ENCODE measurements at regions not wholly inside any gene's neighbourhood (a gene's known extent, or its start where the extent isn't known, plus 50 kb on each side); places are given as distances from the start of the nearest gene placed in this dataset.

DNA sequence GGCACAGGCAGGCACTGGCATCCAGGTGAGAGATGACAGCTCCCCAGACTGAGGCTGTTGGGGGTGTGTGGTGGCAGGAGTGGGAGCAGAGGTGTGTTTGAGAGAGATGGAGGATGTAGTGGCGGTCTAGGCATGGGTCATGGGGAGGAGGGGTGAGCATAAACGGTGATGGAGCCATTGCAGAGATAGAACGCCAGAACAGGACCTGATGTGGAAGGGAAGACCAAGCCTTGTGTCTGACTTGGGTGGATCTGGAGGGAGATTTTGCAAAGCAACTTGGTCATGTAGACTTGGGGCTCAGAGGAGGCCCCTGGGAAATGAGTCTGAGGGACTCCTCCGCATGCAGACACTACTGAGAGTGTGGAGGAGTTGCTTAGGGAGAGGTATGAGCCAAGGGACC lies 50.0 kb upstream of the CLDN5 start:
- DNase-seq (ENCODE audit: low read depth) = no peak

DNA sequence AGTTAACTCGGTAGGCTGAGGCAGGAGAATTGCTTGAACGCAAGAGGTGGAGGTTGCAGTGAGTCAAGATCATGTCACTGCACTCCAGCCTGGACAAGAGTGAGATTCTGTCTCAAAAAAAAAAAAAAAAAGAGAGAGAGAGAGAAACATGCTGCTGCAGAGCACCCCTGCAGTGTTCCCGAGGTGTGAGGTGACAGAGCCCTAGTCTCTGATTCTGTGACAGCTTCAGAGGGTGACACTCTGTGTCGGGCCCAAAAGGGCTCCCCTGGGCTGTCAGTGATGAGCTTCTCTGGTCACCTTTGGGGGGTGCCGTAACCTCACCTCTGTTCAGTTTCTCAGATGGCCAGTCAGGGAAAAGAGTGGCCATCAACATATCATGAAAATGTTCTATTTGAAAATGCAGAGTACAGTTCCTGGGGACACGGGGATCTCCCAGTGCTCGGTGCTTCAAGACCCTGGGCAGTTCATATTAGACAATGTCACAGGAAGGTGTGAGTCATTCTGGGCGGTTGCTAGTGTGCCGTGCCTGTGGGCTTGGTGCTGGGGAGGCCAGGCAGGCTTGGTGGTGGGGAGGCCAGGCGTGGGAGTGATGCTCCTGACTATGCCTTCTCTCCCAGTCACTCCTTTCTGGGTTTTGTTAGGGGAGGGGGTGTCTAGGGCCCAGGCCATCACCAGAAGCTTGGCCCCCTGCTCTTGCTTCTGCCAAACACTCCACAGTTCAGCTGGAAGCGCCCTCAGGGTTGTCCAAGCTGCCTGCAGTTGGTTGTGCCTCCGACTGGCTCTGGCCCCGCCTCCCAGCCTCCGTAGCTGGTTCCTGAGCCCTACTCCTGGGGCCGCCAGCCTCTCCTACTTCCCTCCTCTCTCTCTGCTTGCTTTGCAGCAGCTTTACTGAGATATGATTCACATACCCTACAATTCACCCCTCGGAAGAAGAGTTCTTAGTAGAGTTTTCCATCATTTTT lies 52.5 kb upstream of the CLDN5 start:
- DNase-seq (ENCODE audit: low read depth) = no peak

DNA sequence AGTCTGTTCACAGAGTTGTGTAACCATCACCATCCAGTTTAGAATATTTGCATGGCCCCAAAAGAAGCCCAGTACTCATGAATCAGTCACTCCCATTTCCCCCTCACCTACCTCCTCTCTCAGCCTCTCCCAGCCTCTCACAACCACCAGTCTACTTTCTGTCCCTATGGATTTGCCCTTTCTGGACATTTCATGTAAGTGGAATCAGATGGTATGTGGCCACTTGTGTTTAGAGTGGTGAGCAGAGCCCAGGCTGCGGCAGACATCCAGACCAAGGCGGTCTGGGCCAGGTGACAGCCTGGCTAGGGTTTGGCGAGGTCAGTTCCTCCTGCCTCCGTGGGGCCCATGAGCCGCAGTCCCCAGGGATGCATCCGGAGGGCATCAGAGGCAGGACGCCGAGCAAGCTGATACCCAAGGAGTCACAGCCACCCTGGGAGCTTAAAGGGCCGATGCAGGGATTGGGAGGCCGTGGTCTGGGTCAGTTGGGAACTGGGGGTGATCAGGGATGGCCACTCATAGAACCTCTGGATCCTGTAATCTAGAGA lies 53.3 kb upstream of the CLDN5 start:
- no peak for DNase-seq (ENCODE audit: low read depth)

DNA sequence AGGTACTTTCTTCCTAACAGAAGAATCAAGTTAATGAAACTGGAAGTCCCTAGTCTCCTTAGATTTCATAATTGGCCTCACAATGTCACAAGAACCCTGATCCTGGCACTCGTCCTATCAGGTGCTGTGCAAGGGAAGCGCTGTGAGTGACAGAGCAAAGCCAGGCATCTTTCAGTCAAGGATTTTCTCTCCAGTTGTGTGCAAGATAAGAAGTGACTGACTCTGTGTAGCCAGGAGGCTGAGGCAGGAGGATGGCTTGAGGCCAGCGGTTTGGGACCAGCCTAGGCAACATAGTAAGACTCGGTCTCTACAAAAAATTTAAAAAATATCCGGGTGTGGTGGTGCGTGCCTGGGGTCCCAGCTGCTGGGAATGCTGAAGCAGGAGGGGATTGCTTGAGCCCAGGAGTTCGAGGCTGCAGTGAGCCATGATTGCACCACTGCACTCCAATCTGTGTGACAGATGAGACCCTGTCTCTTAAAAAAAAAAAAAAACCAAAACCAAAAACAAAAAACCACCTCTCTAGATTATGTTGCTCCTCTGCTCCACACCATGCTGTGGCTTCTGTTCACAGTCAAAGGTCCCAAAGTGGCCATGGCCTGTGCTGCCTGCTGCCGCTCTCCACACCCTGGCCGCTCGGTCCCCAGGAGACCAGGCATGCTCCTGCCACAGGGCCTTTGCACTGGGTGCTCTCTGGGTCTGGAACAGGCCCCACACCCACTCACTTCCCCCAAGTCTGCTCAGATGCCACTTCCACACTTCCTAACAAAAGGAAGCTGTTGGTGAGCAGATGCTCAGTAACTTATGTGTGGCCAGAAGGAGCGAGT lies 54.2 kb upstream of the CLDN5 start:
- DNase-seq (ENCODE audit: low read depth) = no peak

DNA sequence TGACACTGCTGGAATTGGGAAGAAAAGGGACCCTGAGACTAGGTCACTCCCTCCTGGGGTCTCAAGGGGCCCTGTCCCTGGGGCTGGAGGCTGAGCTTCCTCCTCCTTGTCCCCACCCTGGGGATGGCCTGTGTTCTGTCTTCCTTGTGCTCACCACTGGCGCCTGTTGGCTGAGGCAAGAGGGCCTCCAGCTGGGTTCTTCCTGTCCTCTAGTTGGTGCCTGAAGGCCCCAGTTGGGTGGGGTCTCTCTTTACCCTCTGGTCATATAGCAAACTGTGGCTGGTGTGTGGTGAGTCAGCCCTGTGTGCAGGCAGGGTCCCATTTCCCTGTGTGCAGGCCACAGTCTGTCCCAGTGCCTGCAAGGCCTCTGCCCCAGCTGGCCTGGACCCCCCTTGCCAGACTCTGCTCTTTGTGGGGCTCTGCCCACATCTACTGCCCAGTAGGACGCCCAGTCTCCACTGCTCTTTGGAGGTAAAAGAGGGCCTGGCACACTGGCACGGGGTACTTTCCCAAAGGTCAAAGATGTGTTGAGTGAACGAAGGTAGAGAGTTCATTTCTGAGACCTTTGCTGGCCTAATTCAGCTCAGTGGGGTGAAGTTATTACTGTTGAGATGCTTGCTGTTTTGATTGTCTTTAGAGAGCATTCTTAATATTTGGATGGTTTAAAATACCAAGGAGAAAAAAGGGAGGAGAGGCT lies 55.1 kb upstream of the CLDN5 start:
- no peak for DNase-seq (ENCODE audit: low read depth)

DNA sequence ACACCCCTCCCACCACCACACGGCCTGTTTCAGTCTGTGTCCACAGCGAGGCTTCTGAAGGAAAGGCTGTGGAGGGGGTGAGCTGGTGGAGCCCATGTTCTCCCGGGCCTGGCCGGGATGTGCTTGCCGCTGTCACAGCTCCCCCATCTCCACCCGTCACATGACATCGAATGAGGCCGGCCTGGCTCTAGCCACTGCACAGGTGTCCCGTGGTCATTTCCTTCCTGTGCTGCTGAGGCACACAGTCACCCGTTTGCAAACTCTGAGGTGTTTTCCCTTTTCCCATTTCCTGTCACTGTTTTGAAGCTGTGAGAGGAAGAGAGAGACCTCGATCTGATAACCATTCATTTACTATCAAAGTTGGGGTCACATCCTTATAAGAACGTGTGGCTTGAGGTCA lies 55.7 kb upstream of the CLDN5 start:
- DNase-seq (ENCODE audit: low read depth) = no peak

DNA sequence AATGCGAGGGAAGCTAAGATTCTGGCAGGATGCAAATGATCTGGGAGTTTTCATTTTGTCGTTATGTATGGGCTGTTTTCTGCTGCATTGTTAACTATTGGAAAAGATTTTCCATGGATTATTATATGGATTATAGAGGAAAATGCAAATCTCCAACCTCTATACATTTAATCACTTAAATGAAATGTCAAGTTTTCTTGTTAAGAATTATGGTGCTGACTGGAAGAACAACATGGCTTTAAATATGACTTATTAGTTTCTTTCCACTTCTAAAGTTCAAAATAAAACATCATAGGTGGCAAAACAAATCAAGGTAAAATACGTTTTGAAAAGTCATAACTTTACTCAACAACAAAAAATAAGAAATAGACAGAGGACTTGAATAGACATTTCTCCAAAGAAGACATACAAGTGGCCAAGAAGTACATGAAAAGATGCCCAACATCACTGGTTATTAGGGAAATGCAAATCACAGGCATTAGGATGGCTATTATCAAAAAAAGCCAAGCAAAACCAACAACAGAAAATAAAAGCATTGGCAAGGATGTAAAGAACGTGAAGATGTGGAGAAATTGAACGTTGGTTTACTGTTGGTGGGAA lies 56.2 kb upstream of the CLDN5 start:
- no peak for DNase-seq (ENCODE audit: low read depth)

DNA sequence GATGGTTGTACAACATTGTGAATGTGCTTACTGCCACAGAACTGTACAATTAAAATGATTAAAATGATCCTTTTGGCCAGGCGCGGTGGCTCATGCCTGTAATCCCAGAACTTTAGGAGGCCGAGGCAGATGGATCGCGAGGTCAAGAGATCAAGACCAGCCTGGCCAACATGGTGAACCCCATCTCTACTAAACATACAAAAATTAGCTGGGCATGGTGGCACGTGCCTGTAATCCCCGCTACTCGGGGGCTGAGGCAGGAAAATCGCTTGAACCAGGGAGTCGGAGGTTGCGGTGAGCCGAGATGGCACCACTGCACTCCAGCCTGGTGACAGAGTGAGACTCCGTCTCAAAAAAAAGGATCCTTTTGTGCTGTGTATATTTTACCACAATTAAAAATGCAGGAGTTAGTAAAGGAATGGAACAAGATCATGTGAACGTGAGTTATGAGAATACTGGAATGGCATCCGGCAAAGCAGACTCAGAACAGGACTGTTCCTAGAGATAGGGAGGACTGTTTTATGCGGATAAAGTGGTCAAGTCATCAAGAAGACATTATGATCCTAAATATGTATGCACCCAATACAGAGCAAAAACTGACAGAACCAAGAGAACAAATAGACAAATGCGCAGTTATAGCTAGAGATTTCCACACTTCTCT lies 58.0 kb upstream of the CLDN5 start:
- no peak for DNase-seq (ENCODE audit: low read depth)

DNA sequence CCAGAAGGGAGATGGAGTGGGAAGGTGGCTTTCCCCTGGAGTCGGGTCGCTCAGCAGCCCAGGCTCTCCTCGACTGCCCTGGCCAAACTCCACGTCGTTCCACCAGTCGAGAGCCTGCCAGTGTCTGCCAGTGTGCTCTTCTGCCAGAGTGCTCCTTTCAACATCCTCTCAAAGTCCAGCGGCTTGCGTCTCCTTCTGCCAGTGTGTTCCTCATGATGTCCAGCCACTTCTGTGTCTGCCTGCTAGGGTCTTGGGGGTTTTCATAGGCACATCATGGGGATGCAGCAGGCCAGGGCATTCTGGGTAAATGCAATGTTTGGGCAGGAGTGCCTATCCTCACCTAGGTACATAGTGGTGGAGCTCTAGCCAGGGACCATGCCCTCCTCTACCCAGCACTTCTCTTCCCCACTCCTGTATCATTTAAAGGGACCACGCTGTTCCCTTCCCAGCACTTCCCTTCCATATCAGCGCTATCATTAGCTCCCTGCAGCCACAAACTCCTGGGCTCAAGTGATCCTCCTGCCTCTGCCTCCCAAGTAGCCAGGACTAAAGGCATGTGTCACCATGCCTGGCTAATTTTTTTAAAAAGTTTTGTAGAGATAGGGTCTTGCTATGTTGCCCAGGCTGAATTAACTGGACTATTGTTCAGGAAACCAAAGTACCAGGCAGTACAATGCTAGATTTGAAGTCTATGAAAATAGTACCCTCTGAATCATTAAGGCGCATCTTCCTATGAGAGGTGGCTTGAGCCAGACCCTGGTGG lies 62.9 kb upstream of the CLDN5 start:
- no peak for DNase-seq (ENCODE audit: low read depth)

DNA sequence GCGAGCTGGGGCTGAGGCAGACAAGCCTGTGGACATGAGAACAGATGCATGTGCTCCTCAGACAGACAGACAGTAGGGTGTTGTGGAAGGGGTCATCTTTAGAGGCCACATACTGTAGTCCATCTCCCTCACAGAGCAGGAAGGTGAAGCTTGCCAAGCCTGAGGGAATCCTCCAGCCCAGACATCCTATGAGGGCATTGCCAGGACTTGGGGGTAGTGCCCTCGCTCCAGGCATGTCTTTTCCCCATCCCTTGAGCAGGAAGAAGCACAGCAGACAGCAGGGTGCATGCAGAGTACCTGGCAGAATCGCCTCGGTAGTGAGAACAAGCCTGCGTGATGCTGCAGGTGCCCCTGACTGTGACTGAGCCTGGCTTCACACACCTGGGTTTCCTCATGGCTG lies 66.5 kb upstream of the CLDN5 start:
- no peak for DNase-seq (ENCODE audit: low read depth)

DNA sequence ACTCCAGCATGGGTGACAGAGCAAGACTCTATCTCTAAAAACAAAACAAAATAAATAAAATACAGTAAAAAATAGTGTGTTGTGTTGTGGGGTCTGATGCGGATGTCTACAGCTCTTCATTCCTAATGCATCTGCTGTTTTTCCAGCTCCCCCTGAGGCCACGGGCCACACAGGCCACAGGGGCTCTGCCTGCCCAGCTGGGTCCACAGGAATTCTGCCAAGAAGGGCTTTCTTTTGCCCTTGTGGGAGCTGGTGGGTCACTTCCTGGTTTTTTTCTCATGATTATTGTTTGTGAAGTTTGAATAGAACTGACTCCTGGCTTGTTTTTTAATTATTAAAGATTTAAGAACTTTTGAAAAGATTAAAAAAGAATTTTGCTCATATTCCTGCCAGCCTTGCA lies 67.4 kb upstream of the CLDN5 start:
- DNase-seq (ENCODE audit: low read depth) = no peak

DNA sequence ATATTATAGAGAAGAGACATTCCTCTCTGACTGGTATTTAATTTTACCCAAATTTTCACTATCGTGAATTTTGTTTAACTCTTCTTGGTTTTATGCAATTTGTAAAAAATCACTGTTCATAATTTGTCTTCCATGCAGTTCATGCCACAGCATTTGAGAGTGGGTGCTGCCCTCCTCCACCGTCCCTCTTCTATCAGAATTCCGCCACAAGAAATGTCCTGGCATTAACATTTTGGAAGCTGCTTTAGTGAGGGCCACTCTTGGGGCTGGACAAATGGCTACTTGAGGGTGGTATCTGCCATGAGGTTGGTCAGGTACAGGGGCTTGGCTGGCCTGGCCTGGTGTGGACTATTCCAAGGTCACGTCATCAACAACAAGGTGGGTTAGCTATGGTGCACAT lies 68.3 kb upstream of the CLDN5 start:
- no peak for DNase-seq (ENCODE audit: low read depth)

DNA sequence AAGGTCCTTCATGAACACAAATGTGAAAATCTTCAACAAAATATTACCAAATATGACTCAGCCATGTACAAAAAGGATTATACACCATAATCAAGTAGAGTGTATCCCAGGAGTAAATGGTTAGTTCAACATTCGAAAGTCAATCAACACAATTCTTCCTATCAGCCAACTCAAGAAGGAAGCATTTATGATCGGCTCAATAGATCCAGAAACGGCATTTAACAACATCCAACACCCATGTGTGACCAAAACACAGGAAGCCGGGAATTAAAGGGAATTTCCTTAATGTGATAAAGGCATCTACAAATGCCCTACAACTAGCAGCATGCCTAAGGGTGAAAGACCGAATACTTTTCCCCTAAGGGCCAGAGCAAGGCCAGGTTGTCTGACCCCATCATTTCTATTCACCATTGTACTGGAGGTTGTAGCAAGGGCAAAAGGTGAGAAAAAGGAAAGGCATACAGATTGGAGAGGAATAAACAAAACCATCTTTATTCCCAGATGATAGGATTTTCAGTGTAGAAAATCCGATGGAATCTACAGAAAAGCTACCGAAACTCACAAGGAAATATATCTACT lies 69.9 kb upstream of the CLDN5 start:
- no peak for DNase-seq (ENCODE audit: low read depth)

DNA sequence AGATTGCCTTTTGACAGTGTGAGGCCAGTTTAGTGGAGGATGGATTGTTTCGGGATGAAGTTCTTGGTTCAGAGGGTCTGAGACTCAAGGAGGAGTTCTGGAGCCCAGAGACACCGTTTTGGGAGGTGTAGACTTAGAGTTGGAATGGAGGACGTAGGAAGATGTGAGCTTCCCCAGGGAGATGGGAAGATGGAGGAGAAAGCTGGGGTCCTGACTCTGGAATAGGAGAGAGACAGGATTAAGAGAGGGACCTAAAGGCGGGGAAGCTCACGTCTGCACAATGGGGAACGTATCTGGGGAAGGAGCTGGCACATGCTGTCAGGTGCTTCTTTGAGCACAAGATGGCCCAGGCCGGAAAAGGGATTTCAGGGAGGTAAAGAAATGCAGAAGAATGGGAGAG lies 71.3 kb upstream of the CLDN5 start:
- no peak for DNase-seq (ENCODE audit: low read depth)

DNA sequence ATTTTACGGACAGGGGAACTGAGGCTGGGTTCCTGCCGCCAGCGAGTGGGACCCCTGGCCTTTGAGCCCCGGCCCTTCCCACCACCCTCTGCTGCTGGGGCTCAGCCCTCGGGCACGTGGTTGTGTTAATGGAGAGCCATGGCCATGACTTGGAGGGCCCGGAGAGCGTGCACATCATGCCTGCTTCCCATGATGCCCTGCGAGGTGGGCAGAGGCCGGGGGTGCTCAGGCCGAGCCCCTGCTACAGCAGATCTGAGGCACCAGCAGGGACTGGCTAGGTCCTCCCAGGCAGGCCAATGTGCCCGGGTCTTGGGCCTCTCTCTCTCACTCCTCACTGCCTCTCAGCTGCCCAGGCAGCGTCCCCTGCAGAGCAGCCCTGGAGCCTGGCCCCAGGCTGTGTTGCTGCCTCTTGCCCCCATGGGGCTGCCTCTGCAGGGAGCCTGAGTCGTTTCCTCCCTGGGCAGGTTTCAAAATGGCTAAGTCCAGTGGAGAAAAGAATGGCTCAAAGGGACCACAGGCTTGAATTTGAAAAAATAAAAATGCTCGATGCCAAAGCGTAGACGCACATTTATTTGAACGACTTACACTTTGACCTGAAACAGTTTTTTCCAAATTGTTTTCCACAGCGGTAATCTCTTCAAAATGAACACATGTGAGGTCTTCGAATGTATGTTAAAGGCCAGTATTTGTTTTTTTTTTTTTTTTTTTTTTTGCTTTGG lies 72.6 kb upstream of the CLDN5 start:
- no peak for DNase-seq (ENCODE audit: low read depth)

DNA sequence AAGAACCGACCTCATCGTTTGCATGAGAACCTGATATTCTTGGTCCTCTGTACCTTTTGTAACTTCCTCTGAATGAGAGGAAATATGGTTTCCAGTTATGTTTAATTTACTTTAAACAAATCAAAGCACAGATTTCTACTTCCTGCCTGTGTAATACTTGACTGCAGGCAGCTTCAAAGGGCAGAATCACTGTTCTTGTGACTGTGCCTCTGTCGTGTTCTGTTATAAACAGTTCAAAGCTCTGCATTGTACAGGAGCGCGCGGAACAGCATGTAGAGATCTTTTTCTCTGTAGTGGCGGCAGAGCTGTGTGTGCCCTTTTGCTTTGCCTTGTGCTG lies 73.2 kb upstream of the CLDN5 start:
- DNase-seq (ENCODE audit: low read depth) = no peak

DNA sequence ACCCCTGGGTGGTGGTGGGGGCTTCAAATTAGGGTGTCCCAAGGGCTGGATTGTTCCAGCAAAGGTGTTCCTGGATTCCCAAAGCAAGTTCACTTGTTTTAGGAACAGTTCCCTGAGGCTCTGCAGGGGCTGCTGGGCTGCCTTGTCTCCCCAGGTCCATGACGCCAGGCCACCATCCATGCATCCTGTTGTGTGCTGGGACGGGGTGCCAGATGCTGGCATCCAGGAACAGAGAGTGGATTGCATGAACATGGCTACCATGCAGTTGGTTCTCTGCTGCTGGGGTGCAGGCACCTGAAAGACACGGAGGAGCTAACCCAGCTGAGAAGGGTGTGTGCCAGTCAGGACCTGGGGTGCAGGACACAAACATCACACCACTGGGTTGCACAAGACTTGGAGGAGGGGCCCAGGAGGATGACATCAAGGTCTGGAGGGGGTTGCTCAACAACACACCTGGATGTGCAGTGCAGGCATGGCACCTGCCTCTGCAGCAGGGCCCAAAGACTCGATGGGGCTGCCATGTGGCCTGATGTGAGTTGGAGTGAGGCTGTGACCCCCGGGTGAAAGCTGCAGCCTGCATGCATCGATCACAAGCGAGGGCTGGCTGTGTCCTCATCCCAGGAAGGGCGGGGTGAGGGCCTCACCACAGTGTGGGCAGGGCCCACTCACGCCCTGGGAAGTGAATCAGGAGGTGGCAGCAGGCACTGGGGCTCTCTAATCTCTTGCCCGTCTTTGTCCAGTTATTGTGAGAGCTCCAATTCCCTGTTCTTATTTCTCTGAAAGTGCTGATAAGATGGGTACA lies 74.0 kb upstream of the CLDN5 start:
- DNase-seq (ENCODE audit: low read depth) = no peak

DNA sequence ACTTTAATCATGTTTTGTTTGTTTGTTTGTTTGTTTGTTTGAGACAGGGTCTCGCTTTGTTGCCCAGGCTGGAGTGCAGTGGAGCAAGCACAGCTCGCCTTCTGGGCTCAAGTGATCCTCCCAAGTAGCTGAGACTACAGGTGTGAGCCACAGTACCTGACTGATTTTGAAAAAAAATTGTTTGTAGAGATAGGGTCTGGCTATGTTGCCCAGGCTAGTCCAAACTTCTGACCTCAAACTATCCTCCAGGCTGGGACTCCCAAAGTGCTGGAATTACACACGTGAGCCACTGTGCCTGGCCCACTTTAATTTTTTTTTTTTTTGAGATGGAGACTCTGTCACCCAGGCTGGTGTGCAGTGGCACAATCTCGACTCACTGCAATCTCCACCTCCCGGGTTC lies 74.8 kb upstream of the CLDN5 start:
- no peak for DNase-seq (ENCODE audit: low read depth)
